ENCODE measurements at regions not wholly inside any gene's neighbourhood (a gene's known extent, or its start where the extent isn't known, plus 50 kb on each side); places are given as distances from the start of the nearest gene placed in this dataset.

- no peak for TF ChIP-seq POLR2A (IDR thresholded peaks at IDR 0.05)
- no peak for TF ChIP-seq CTCF (IDR thresholded peaks at IDR 0.05)
Observed at GRCh38 chr22:22047776-22048175, 65.2 kb upstream of the TOP3B start.

Measured in right lobe of liver (tissue), 4 donors.